Gastrocnemius medialis (tissue), 4 donors: ENCODE measurements at regions not wholly inside any gene's neighbourhood (a gene's known extent, or its start where the extent isn't known, plus 50 kb on each side); places are given as distances from the start of the nearest gene placed in this dataset.

Experiments
- CTCF ChIP-seq, 5 experiments: fragments of 450-650 bp in 3 of 5; fragments of 200-600 bp in 2 of 5; sonication (generic) in 2 of 5; IDR thresholded peaks in 4 of 5; conservative IDR thresholded peaks in 1 of 5; 1 replicate in 4 of 5; 2 replicates in 1 of 5; pipeline ENCODE4 v1.5.1; 2016 to 2019; ENCODE audit warnings: antibody characterized with exemption in 5 of 5, mild to moderate bottlenecking in 3 of 5, moderate library complexity in 3 of 5
- POLR2A ChIP-seq, 2 donors: fragments of 450-650 bp; IDR thresholded peaks; one replicate each; pipeline ENCODE4 v1.6.1; 2017; ENCODE audit warnings: antibody characterized with exemption in 2 of 2, mild to moderate bottlenecking in 2 of 2, moderate library complexity in 2 of 2

GRCh38 chr1:184185347-184185746, 133.8 kb downstream of the TSEN15 start:
- TF ChIP-seq CTCF (IDR thresholded peaks at IDR 0.05 in 4 of 5, conservative IDR thresholded peaks at IDR 0.05 in 1 of 5) (no peak), POLR2A (IDR thresholded peaks at IDR 0.05) (no peak)
